HEK293 (cell line): ENCODE measurements at regions not wholly inside any gene's neighbourhood (a gene's known extent, or its start where the extent isn't known, plus 50 kb on each side); places are given as distances from the start of the nearest gene placed in this dataset.
"Not testable (repeated sequence)": the region's sequence is repeated elsewhere in the genome, so short reads cannot be mapped to it uniquely, and the experiment has no call there.

Experiments
- CTCF ChIA-PET: fragments of 350-600 bp; formaldehyde crosslinking; extraction: SDS; loops from one replicate; lab custom pipeline; 2021; ENCODE audit warnings: antibody characterized with exemption; lab: Yijun Ruan, JAX
- POLR2A ChIA-PET: fragments of 300-600 bp; formaldehyde crosslinking; extraction: SDS; loops from one replicate; lab custom pipeline; 2020; ENCODE audit warnings: antibody characterized with exemption, inconsistent platforms; lab: Yijun Ruan, JAX
- H3K27ac ChIP-seq: fragments of 200-500 bp; sonication (Bioruptor generic); 2 replicates; pipeline ENCODE4 v1.5.1; 2014; ENCODE audit warnings: low read depth, low read length, control low read depth, inconsistent platforms; ENCODE audit errors: extremely low read depth
- H3K36me3 ChIP-seq, 2 experiments: fragments of 200-500 bp in 1 of 2; sonication (Bioruptor generic) in 1 of 2; 1 replicate in 1 of 2; 2 replicates in 1 of 2; pipeline ENCODE4 v1.5.1; 2014 to 2017; ENCODE audit warnings: inconsistent platforms in 2 of 2, low read length in 2 of 2; ENCODE audit not compliant: control insufficient read depth in 2 of 2, insufficient read depth in 1 of 2
- H3K4me1 ChIP-seq: fragments of 200-500 bp; sonication (Bioruptor generic); 2 replicates; pipeline ENCODE4 v1.5.1; 2014; ENCODE audit warnings: mild to moderate bottlenecking, low read length, inconsistent platforms; ENCODE audit not compliant: control insufficient read depth, insufficient read depth
- H3K4me3 ChIP-seq: 2 replicates; pipeline ENCODE4 v1.5.1; 2011; ENCODE audit warnings: low read depth, mild to moderate bottlenecking, control low read depth, low read length, moderate library complexity
- H3K9me3 ChIP-seq: fragments of 200-500 bp; sonication (Bioruptor generic); 2 replicates; pipeline ENCODE4 v1.5.1; 2014; ENCODE audit warnings: low read depth, low read length, inconsistent platforms; ENCODE audit not compliant: control insufficient read depth, insufficient read depth
- BCL11B ChIP-seq: fragments of 450-650 bp; formaldehyde crosslinking; IDR thresholded peaks from 2 replicates; pipeline ENCODE4 v1.5.1; 2016; ENCODE audit warnings: low read depth, missing biosample characterization, missing genetic modification characterization
- KLF1 ChIP-seq: fragments of 450-650 bp; formaldehyde crosslinking; IDR thresholded peaks from 2 replicates; pipeline ENCODE4 v1.5.1; 2016; ENCODE audit warnings: missing biosample characterization, missing genetic modification characterization
- PRDM1 ChIP-seq: fragments of 450-650 bp; formaldehyde crosslinking; IDR thresholded peaks from 2 replicates; pipeline ENCODE4; 2016; ENCODE audit warnings: missing biosample characterization, missing genetic modification characterization
- SCRT1 ChIP-seq: fragments of 450-650 bp; formaldehyde crosslinking; IDR thresholded peaks from 2 replicates; pipeline ENCODE4 v1.5.1; 2016; ENCODE audit warnings: missing biosample characterization, missing genetic modification characterization, borderline replicate concordance
- TRIM28 ChIP-seq: IDR thresholded peaks from 2 replicates; pipeline ENCODE4 v1.6.1; 2011; ENCODE audit warnings: low read length, control low read depth, borderline replicate concordance
- YY2 ChIP-seq: fragments of 450-650 bp; formaldehyde crosslinking; IDR thresholded peaks from 2 replicates; pipeline ENCODE4 v1.5.1; 2016; ENCODE audit warnings: missing biosample characterization, missing genetic modification characterization
- ZBTB44 ChIP-seq: fragments of 450-650 bp; IDR thresholded peaks from 2 replicates; pipeline ENCODE4 v1.5.1; 2018; ENCODE audit warnings: missing biosample characterization, mild to moderate bottlenecking, missing genetic modification characterization
- ZFP41 ChIP-seq: fragments of 450-650 bp; formaldehyde crosslinking; IDR thresholded peaks from 2 replicates; pipeline ENCODE4 v1.5.1; 2016; ENCODE audit warnings: missing biosample characterization, missing genetic modification characterization, borderline replicate concordance
- ZNF138 ChIP-seq: fragments of 450-650 bp; formaldehyde crosslinking; IDR thresholded peaks from 2 replicates; pipeline ENCODE4 v1.5.1; 2016; ENCODE audit warnings: missing biosample characterization, missing genetic modification characterization, borderline replicate concordance
- ZNF140 ChIP-seq: fragments of 450-650 bp; formaldehyde crosslinking; IDR thresholded peaks from 2 replicates; pipeline ENCODE4 v1.5.1; 2016; ENCODE audit warnings: missing biosample characterization, missing genetic modification characterization
- ZNF2 ChIP-seq: fragments of 450-650 bp; formaldehyde crosslinking; IDR thresholded peaks from 2 replicates; pipeline ENCODE4 v1.5.1; 2016; ENCODE audit warnings: missing biosample characterization, missing genetic modification characterization
- ZNF37A ChIP-seq: fragments of 450-650 bp; IDR thresholded peaks from 2 replicates; pipeline ENCODE4 v1.5.1; 2018; ENCODE audit warnings: missing biosample characterization, missing genetic modification characterization
- ZNF433 ChIP-seq: fragments of 450-650 bp; formaldehyde crosslinking; IDR thresholded peaks from 2 replicates; pipeline ENCODE4 v1.5.1; 2016; ENCODE audit warnings: missing biosample characterization, missing genetic modification characterization, low read depth
- ZNF48 ChIP-seq: fragments of 450-650 bp; formaldehyde crosslinking; IDR thresholded peaks from 2 replicates; pipeline ENCODE4 v1.5.1; 2016; ENCODE audit warnings: missing biosample characterization, missing genetic modification characterization
- ZNF623 ChIP-seq: fragments of 450-650 bp; formaldehyde crosslinking; IDR thresholded peaks from 2 replicates; pipeline ENCODE4 v1.5.1; 2016; ENCODE audit warnings: missing biosample characterization, missing genetic modification characterization
- ZNF664 ChIP-seq: fragments of 450-650 bp; formaldehyde crosslinking; IDR thresholded peaks from 2 replicates; pipeline ENCODE4 v1.5.1; 2016; ENCODE audit warnings: missing biosample characterization, missing genetic modification characterization
- ZNF707 ChIP-seq: fragments of 450-650 bp; formaldehyde crosslinking; IDR thresholded peaks from 2 replicates; pipeline ENCODE4 v1.5.1; 2016; ENCODE audit warnings: missing biosample characterization, missing genetic modification characterization
- ZSCAN30 ChIP-seq: fragments of 450-650 bp; IDR thresholded peaks from 2 replicates; pipeline ENCODE4 v1.5.1; 2018; ENCODE audit warnings: missing biosample characterization, mild to moderate bottlenecking, missing genetic modification characterization, moderate library complexity
- TF ChIP-seq, protein P1 (sequence below): fragments of 450-650 bp; formaldehyde crosslinking; IDR thresholded peaks from 2 replicates; pipeline ENCODE4 v1.5.1; 2017; ENCODE audit warnings: missing biosample characterization, missing genetic modification characterization
- TF ChIP-seq, protein P2 (sequence below): fragments of 450-650 bp; formaldehyde crosslinking; IDR thresholded peaks from 2 replicates; pipeline ENCODE4 v1.5.1; 2016; ENCODE audit warnings: missing biosample characterization, missing genetic modification characterization, borderline replicate concordance
- TF ChIP-seq, protein P3 (sequence below): fragments of 450-650 bp; formaldehyde crosslinking; IDR thresholded peaks from 2 replicates; pipeline ENCODE4 v1.5.1; 2016; ENCODE audit warnings: missing biosample characterization, missing genetic modification characterization

GRCh38 chr11:22441831-22442230 lies 103.7 kb downstream of the SLC17A6 start:
- POLR2A ChIA-PET, result no interaction called here
- H3K36me3 ChIP-seq, result no peaks in the 10 kb centered on the region
- no peak for TF ChIP-seq ZNF2 (tag by site-specific recombination)
- TF ChIP-seq ZNF664 (tag by site-specific recombination), result no peak
- TF ChIP-seq PRDM1, result no peak
- TF ChIP-seq ZFP41 (tag by site-specific recombination), result no peak
- no peak for TF ChIP-seq ZNF433 (tag by site-specific recombination)
- TF ChIP-seq ZNF48 (tag by site-specific recombination), result no peak
- TF ChIP-seq ZBTB44 (tag by site-specific recombination), result no peak
- no peak for TF ChIP-seq ZNF707
- H3K9me3 ChIP-seq, result no peaks in the 10 kb centered on the region
- CTCF ChIA-PET, result no interaction called here
- H3K4me3 ChIP-seq, result no peak overlapping the region
- no peak overlapping the region for H3K27ac ChIP-seq
- no peaks in the 10 kb centered on the region for H3K4me1 ChIP-seq

DNA sequence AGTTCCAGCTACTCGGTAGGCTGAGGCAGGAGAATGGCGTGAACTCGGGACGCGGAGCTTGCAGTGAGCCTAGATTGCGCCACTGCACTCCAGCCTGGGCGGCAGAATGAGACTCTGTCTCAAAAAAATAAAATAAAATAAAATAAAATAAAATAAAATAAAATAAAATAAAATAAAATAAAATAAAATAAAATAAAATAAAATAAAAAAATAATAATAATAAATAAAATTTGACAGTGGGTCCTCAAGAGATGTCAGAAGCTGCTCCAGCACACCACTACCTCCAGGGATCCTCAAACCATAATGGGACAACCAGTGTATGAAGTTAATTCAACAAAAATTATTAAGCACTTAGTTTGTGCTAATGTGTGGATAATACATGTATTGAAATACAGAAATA lies 97.4 kb downstream of the SLC17A6 start:
- H3K4me1 ChIP-seq, CTCF ChIA-PET, H3K9me3 ChIP-seq, POLR2A ChIA-PET, H3K27ac ChIP-seq, H3K4me3 ChIP-seq, H3K36me3 ChIP-seq: not testable (repeated sequence)

- H3K27ac ChIP-seq, result no peak overlapping the region
- no peaks in the 10 kb centered on the region for H3K9me3 ChIP-seq
- no peaks in the 10 kb centered on the region for H3K36me3 ChIP-seq
- ChIA-PET CTCF (no interaction called here), POLR2A (no interaction called here)
- H3K4me1 ChIP-seq, result no peaks in the 10 kb centered on the region
- no peak overlapping the region for H3K4me3 ChIP-seq
- TF ChIP-seq ZNF48 (tag by site-specific recombination), result no peak
- TF ChIP-seq ZNF37A (tag by site-specific recombination), result no peak
- TF ChIP-seq ZNF138 (tag by site-specific recombination), result no peak
- TF ChIP-seq BCL11B (tag by site-specific recombination), result no peak
- no peak for TF ChIP-seq ZNF140
- TF ChIP-seq, protein P1, sequence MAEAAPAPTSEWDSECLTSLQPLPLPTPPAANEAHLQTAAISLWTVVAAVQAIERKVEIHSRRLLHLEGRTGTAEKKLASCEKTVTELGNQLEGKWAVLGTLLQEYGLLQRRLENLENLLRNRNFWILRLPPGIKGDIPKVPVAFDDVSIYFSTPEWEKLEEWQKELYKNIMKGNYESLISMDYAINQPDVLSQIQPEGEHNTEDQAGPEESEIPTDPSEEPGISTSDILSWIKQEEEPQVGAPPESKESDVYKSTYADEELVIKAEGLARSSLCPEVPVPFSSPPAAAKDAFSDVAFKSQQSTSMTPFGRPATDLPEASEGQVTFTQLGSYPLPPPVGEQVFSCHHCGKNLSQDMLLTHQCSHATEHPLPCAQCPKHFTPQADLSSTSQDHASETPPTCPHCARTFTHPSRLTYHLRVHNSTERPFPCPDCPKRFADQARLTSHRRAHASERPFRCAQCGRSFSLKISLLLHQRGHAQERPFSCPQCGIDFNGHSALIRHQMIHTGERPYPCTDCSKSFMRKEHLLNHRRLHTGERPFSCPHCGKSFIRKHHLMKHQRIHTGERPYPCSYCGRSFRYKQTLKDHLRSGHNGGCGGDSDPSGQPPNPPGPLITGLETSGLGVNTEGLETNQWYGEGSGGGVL, result no peak
- no peak for TF ChIP-seq ZNF623 (tag by site-specific recombination)
- TF ChIP-seq SCRT1, result no peak
- TF ChIP-seq, protein P2, sequence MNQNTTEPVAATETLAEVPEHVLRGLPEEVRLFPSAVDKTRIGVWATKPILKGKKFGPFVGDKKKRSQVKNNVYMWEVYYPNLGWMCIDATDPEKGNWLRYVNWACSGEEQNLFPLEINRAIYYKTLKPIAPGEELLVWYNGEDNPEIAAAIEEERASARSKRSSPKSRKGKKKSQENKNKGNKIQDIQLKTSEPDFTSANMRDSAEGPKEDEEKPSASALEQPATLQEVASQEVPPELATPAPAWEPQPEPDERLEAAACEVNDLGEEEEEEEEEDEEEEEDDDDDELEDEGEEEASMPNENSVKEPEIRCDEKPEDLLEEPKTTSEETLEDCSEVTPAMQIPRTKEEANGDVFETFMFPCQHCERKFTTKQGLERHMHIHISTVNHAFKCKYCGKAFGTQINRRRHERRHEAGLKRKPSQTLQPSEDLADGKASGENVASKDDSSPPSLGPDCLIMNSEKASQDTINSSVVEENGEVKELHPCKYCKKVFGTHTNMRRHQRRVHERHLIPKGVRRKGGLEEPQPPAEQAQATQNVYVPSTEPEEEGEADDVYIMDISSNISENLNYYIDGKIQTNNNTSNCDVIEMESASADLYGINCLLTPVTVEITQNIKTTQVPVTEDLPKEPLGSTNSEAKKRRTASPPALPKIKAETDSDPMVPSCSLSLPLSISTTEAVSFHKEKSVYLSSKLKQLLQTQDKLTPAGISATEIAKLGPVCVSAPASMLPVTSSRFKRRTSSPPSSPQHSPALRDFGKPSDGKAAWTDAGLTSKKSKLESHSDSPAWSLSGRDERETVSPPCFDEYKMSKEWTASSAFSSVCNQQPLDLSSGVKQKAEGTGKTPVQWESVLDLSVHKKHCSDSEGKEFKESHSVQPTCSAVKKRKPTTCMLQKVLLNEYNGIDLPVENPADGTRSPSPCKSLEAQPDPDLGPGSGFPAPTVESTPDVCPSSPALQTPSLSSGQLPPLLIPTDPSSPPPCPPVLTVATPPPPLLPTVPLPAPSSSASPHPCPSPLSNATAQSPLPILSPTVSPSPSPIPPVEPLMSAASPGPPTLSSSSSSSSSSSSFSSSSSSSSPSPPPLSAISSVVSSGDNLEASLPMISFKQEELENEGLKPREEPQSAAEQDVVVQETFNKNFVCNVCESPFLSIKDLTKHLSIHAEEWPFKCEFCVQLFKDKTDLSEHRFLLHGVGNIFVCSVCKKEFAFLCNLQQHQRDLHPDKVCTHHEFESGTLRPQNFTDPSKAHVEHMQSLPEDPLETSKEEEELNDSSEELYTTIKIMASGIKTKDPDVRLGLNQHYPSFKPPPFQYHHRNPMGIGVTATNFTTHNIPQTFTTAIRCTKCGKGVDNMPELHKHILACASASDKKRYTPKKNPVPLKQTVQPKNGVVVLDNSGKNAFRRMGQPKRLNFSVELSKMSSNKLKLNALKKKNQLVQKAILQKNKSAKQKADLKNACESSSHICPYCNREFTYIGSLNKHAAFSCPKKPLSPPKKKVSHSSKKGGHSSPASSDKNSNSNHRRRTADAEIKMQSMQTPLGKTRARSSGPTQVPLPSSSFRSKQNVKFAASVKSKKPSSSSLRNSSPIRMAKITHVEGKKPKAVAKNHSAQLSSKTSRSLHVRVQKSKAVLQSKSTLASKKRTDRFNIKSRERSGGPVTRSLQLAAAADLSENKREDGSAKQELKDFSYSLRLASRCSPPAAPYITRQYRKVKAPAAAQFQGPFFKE (tag by site-specific recombination), result no peak
- TF ChIP-seq, protein P3, sequence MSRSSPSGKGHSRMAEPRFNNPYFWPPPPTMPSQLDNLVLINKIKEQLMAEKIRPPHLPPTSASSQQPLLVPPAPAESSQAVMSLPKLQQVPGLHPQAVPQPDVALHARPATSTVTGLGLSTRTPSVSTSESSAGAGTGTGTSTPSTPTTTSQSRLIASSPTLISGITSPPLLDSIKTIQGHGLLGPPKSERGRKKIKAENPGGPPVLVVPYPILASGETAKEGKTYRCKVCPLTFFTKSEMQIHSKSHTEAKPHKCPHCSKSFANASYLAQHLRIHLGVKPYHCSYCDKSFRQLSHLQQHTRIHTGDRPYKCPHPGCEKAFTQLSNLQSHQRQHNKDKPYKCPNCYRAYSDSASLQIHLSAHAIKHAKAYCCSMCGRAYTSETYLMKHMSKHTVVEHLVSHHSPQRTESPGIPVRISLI (tag by site-specific recombination), result no peak
- TF ChIP-seq TRIM28, result no peak
- no peak for TF ChIP-seq YY2 (tag by site-specific recombination)
- TF ChIP-seq ZSCAN30 (tag by site-specific recombination), result no peak
- no peak for TF ChIP-seq KLF1 (tag by site-specific recombination)
These were observed 95.3 kb downstream of the SLC17A6 start for GRCh38 chr11:22433517-22433916.
